ENCODE measurements at regions not wholly inside any gene's neighbourhood (a gene's known extent, or its start where the extent isn't known, plus 50 kb on each side); places are given as distances from the start of the nearest gene placed in this dataset.

- no peak overlapping the region for H3K4me3 ChIP-seq (ENCODE audit: low read depth, low read length)
- no peak for DNase-seq (ENCODE audit: low read depth)
- no peaks in the 10 kb centered on the region for H3K36me3 ChIP-seq (ENCODE audit: control insufficient read depth, insufficient read depth, low read length)
- TF ChIP-seq CTCF (IDR thresholded peaks at IDR 0.05; ENCODE audit: insufficient read depth, low read length, poor library complexity, severe bottlenecking): no peak
- no peaks in the 10 kb centered on the region for H3K27me3 ChIP-seq (ENCODE audit: control insufficient read depth, insufficient read depth, low read length)
These were observed 300.2 kb downstream of the GPM6A start for GRCh38 chr4:175511861-175512260.

GRCh38 chr4:175514174-175514573 lies 297.9 kb downstream of the GPM6A start:
- no peak for TF ChIP-seq CTCF (IDR thresholded peaks at IDR 0.05; ENCODE audit: insufficient read depth, low read length, poor library complexity, severe bottlenecking)
- H3K27me3 ChIP-seq (ENCODE audit: control insufficient read depth, insufficient read depth, low read length): no peaks in the 10 kb centered on the region
- H3K36me3 ChIP-seq (ENCODE audit: control insufficient read depth, insufficient read depth, low read length): no peaks in the 10 kb centered on the region
- H3K4me3 ChIP-seq (ENCODE audit: low read depth, low read length): no peak overlapping the region
- DNase-seq (ENCODE audit: low read depth): peak; percentile 23

- Histone ChIP-seq H3K27me3 (ENCODE audit: control insufficient read depth, insufficient read depth, low read length) (no peaks in the 10 kb centered on the region), H3K4me3 (ENCODE audit: low read depth, low read length) (no peak overlapping the region), H3K36me3 (ENCODE audit: control insufficient read depth, insufficient read depth, low read length) (no peaks in the 10 kb centered on the region)
- no peak for TF ChIP-seq CTCF (IDR thresholded peaks at IDR 0.05; ENCODE audit: insufficient read depth, low read length, poor library complexity, severe bottlenecking)
- no peak for DNase-seq (ENCODE audit: low read depth)
These were observed 281.4 kb downstream of the GPM6A start for GRCh38 chr4:175530655-175531054.

GRCh38 chr4:175531405-175532091 lies 280.5 kb downstream of the GPM6A start:
- no peak overlapping the region for H3K4me3 ChIP-seq (ENCODE audit: low read depth, low read length)
- TF ChIP-seq CTCF (IDR thresholded peaks at IDR 0.05; ENCODE audit: insufficient read depth, low read length, poor library complexity, severe bottlenecking): no peak
- H3K27me3 ChIP-seq (ENCODE audit: control insufficient read depth, insufficient read depth, low read length): no peaks in the 10 kb centered on the region
- DNase-seq (ENCODE audit: low read depth): peak; percentile 32
- no peaks in the 10 kb centered on the region for H3K36me3 ChIP-seq (ENCODE audit: control insufficient read depth, insufficient read depth, low read length)

GRCh38 chr4:175536852-175537453 lies 275.1 kb downstream of the GPM6A start:
- no peak overlapping the region for H3K4me3 ChIP-seq (ENCODE audit: low read depth, low read length)
- TF ChIP-seq CTCF (IDR thresholded peaks at IDR 0.05; ENCODE audit: insufficient read depth, low read length, poor library complexity, severe bottlenecking): peak; percentile 49
- DNase-seq (ENCODE audit: low read depth): peak; percentile 21
- no peaks in the 10 kb centered on the region for H3K27me3 ChIP-seq (ENCODE audit: control insufficient read depth, insufficient read depth, low read length)
- H3K36me3 ChIP-seq (ENCODE audit: control insufficient read depth, insufficient read depth, low read length): no peaks in the 10 kb centered on the region

- DNase-seq (ENCODE audit: low read depth): no peak
- H3K27me3 ChIP-seq (ENCODE audit: control insufficient read depth, insufficient read depth, low read length): no peaks in the 10 kb centered on the region
- H3K36me3 ChIP-seq (ENCODE audit: control insufficient read depth, insufficient read depth, low read length): no peaks in the 10 kb centered on the region
- TF ChIP-seq CTCF (IDR thresholded peaks at IDR 0.05; ENCODE audit: insufficient read depth, low read length, poor library complexity, severe bottlenecking): no peak
- H3K4me3 ChIP-seq (ENCODE audit: low read depth, low read length): no peak overlapping the region
These were observed 272.6 kb downstream of the GPM6A start for GRCh38 chr4:175539498-175539897.

Measured in kidney epithelial cell (primary cell).